AG04450 (cell line): ENCODE measurements at regions not wholly inside any gene's neighbourhood (a gene's known extent, or its start where the extent isn't known, plus 50 kb on each side); places are given as distances from the start of the nearest gene placed in this dataset.

ENCODE experiments used
- CTCF ChIA-PET: fragments of 300-600, 350-600 bp; formaldehyde crosslinking; extraction: SDS; loops from one replicate; lab custom pipeline; 2022; ENCODE audit warnings: antibody characterized with exemption, inconsistent platforms; lab: Charles Lee
- POLR2A ChIA-PET: fragments of 350-600 bp; formaldehyde crosslinking; extraction: SDS; loops from one replicate; lab custom pipeline; 2021; ENCODE audit warnings: antibody characterized with exemption, inconsistent platforms; lab: Yijun Ruan, JAX
- DNase-seq: peaks from one replicate; pipeline ENCODE4 v3.0.0-alpha.2; 2011; ENCODE audit warnings: low read depth, low spot score
- H3K27ac ChIP-seq: one replicate; pipeline ENCODE4 v1.5.1; 2012; ENCODE audit warnings: low read depth, low read length, control low read depth
- H3K27me3 ChIP-seq: one replicate; pipeline ENCODE4 v1.6.0; 2012; ENCODE audit warnings: low read length; ENCODE audit not compliant: control insufficient read depth, insufficient read depth
- H3K4me3 ChIP-seq: 2 replicates; pipeline ENCODE4 v1.5.1; 2011; ENCODE audit warnings: mild to moderate bottlenecking, low read depth, low read length, control low read depth
- H3K9me3 ChIP-seq: 2 replicates; pipeline ENCODE4 v1.5.1; 2012; ENCODE audit warnings: low read length; ENCODE audit not compliant: control insufficient read depth, insufficient read depth
- TF ChIP-seq, protein P1 (sequence below): IDR thresholded peaks from 2 replicates; pipeline ENCODE4 v1.5.1; 2011; ENCODE audit warnings: low read depth, low read length, control low read depth, inconsistent platforms

DNA sequence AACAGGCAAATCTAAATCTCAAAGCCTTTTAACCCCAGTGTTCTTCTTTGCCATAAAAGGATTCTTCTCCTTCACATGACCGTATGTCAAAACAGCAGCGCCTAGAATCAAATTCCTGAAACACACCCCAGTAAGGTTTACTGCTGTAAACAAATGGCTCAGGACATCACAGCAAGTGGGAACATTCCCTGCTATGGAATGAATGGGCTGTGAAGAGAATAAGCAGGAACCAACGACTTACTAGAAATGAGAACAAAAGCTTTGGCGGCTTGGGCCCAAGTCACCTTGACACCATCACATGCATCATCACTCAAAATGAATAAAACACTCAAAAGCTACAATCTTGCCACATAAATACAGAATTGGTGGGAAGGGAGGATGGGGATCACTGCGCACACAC is 80.4 kb upstream of the SPATA13 start:
- DNase-seq: no peak
- POLR2A ChIA-PET: no interaction called here
- CTCF ChIA-PET: no interaction called here
- Histone ChIP-seq H3K4me3 (no peak overlapping the region), H3K9me3 (no peaks in the 10 kb centered on the region), H3K27ac (no peak overlapping the region), H3K27me3 (no peaks in the 10 kb centered on the region)
- TF ChIP-seq, protein P1, sequence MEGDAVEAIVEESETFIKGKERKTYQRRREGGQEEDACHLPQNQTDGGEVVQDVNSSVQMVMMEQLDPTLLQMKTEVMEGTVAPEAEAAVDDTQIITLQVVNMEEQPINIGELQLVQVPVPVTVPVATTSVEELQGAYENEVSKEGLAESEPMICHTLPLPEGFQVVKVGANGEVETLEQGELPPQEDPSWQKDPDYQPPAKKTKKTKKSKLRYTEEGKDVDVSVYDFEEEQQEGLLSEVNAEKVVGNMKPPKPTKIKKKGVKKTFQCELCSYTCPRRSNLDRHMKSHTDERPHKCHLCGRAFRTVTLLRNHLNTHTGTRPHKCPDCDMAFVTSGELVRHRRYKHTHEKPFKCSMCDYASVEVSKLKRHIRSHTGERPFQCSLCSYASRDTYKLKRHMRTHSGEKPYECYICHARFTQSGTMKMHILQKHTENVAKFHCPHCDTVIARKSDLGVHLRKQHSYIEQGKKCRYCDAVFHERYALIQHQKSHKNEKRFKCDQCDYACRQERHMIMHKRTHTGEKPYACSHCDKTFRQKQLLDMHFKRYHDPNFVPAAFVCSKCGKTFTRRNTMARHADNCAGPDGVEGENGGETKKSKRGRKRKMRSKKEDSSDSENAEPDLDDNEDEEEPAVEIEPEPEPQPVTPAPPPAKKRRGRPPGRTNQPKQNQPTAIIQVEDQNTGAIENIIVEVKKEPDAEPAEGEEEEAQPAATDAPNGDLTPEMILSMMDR: no peak

DNA sequence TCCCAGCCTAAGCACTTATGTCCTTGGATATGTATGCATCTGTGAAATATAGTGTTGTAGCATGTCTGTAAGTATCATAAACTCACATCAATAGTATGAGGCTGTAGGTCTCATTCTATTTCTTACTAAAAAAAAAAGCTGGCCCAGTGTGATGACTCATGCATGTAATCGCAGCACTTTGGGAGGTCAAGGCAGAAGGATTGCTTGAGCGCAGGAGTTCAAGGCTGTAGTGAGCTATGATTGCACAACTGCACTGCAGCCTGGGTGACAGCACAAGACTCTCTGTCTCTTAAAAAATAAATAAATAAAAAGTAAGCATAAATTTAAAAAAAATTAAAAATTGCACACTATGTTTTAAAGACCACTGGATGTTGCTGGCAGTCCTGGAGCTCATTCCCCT is 79.1 kb upstream of the SPATA13 start:
- ChIA-PET CTCF (no interaction called here), POLR2A (no interaction called here)
- no peak overlapping the region for H3K27ac ChIP-seq
- H3K4me3 ChIP-seq: no peak overlapping the region
- no peaks in the 10 kb centered on the region for H3K27me3 ChIP-seq
- TF ChIP-seq, protein P1: no peak
- no peaks in the 10 kb centered on the region for H3K9me3 ChIP-seq
- DNase-seq: no peak

DNA sequence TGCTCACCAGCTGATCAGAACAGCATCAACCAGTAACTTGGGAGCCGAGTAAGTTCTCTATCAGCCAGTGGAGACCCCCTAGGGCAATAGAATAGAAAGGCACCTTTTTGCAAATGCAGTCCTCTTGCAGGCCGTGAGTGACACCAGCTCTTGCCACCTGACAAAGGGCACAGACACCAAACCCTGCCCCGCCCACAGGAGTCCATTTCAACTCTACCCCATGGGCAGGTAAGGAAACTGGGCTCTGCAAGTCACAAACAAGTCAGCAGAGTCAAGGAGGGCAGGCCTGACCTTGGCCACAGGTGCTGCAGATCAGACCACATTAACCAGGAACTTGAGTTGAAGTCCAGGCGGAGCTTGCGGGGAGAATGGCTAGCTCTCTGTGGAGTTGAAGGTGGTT is 77.4 kb upstream of the SPATA13 start:
- TF ChIP-seq, protein P1: no peak
- Histone ChIP-seq H3K27me3 (no peaks in the 10 kb centered on the region), H3K4me3 (no peak overlapping the region), H3K27ac (no peak overlapping the region), H3K9me3 (no peaks in the 10 kb centered on the region)
- DNase-seq: no peak
- POLR2A ChIA-PET: no interaction called here
- CTCF ChIA-PET: no interaction called here

DNA sequence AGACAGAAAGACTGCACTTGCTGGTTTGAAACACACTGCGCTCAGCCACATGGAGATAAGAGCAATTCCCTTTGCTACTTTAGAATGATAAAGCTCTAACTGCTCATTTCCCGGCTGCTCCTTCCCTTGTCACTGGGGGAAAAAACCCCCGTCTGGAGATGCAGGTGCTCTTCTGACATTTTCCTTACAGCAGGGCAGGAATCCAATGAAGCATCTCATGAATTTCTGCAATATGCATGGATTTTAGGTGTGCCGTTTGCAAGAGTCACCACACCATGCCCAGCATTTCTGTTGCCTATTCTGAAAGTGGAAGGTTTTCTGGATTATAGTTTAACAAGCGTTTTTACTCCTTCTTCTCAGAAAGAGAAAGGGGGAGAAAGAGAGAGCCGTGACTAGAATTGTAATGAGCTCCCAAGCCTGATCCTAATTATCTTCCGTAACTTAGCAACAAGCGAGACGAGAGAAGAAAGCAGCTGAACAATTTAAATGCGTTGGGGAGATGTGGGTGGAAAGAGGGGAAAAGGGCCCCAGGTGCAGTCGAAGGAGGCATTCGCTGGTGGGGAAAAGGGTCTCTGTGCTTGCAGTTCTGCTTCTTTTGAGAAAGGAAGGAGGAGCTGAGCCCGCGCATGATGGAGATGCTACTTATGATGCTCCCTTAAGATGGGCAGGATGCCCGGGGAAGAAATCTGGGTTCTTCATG is 76.6 kb upstream of the SPATA13 start:
- no peaks in the 10 kb centered on the region for H3K9me3 ChIP-seq
- TF ChIP-seq, protein P1: no peak
- POLR2A ChIA-PET: no interaction called here
- no peak for DNase-seq
- H3K27me3 ChIP-seq: no peaks in the 10 kb centered on the region
- CTCF ChIA-PET: no interaction called here
- H3K27ac ChIP-seq: no peak overlapping the region
- H3K4me3 ChIP-seq: no peak overlapping the region

DNA sequence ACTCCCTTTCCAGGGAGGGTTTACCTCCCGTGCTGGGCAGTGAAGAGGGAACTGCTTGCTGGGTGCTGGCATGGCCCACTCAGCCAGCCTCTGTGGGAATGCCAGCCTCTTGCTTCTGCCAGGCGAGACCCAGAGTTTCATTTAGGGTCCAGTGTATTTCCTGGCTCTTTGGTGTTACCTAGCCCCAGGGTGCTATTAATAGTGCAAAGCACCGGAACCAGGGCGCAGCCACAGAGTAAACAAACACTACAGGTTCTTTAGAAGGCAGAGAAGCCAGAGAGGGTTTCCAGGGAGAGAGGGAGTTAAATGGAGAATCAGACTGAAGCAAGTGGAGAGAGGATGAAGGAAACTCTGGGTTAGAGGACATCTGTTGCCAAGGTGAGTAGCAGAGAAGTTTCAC is 74.9 kb upstream of the SPATA13 start:
- H3K27me3 ChIP-seq: no peaks in the 10 kb centered on the region
- ChIA-PET CTCF (no interaction called here), POLR2A (no interaction called here)
- H3K4me3 ChIP-seq: no peak overlapping the region
- TF ChIP-seq, protein P1: no peak
- no peaks in the 10 kb centered on the region for H3K9me3 ChIP-seq
- no peak overlapping the region for H3K27ac ChIP-seq
- DNase-seq: no peak
